Keratinocyte (primary cell): ENCODE measurements at regions not wholly inside any gene's neighbourhood (a gene's known extent, or its start where the extent isn't known, plus 50 kb on each side); places are given as distances from the start of the nearest gene placed in this dataset.

Experiments
- DNase-seq: peaks from one replicate; pipeline ENCODE4 v3.0.0-alpha.2; 2011; ENCODE audit warnings: low read depth, missing footprints, low spot score
- FAIRE-seq: peaks from 2 replicates; lab custom pipeline; 2011; peaks lifted over from hg19 to GRCh38; lab: Jason Lieb, UNC
- H2AFZ ChIP-seq: 2 replicates; pipeline ENCODE4 v1.6.0; 2012; ENCODE audit warnings: low read length, control low read depth, inconsistent platforms; ENCODE audit not compliant: control insufficient read depth
- H3K27ac ChIP-seq: 2 replicates; pipeline ENCODE4 v1.5.1; 2011; ENCODE audit warnings: low read length; ENCODE audit not compliant: control insufficient read depth, insufficient read depth
- H3K27me3 ChIP-seq: 3 replicates; pipeline ENCODE4 v1.6.0; 2011; ENCODE audit warnings: low read length; ENCODE audit not compliant: control insufficient read depth, insufficient read depth; ENCODE audit errors: extremely low read depth
- H3K36me3 ChIP-seq, 2 experiments: 2 replicates in 1 of 2; 3 replicates in 1 of 2; pipeline ENCODE4 v1.5.1; 2011; ENCODE audit warnings: low read length in 2 of 2, mild to moderate bottlenecking in 1 of 2; ENCODE audit not compliant: control insufficient read depth in 2 of 2, insufficient read depth in 2 of 2; ENCODE audit errors: extremely low read depth in 1 of 2
- H3K4me1 ChIP-seq: 3 replicates; pipeline ENCODE4 v1.5.1; 2011; ENCODE audit warnings: low read length; ENCODE audit not compliant: control insufficient read depth, insufficient read depth; ENCODE audit errors: extremely low read depth
- H3K4me2 ChIP-seq: 3 replicates; pipeline ENCODE4 v1.6.0; 2011; ENCODE audit warnings: low read depth, low read length; ENCODE audit not compliant: control insufficient read depth, insufficient read depth; ENCODE audit errors: extremely low read depth
- H3K4me3 ChIP-seq, 3 experiments: fragments of 200-600 bp in 1 of 3; sonication (generic) in 1 of 3; 2 replicates in 2 of 3; 3 replicates in 1 of 3; pipeline ENCODE4 v1.5.1; 2011 to 2016; ENCODE audit warnings: low read length in 3 of 3, mild to moderate bottlenecking in 3 of 3, control low read depth in 2 of 3, inconsistent platforms in 1 of 3, low read depth in 1 of 3, mixed read lengths in 1 of 3, mixed run types in 1 of 3, moderate library complexity in 1 of 3; ENCODE audit not compliant: control insufficient read depth in 2 of 3, insufficient read depth in 2 of 3; ENCODE audit errors: extremely low read depth in 1 of 3
- H3K79me2 ChIP-seq: 2 replicates; pipeline ENCODE4 v1.6.0; 2012; ENCODE audit warnings: low read length; ENCODE audit not compliant: control insufficient read depth, insufficient read depth
- H3K9ac ChIP-seq: 3 replicates; pipeline ENCODE4 v1.6.0; 2011; ENCODE audit warnings: low read length; ENCODE audit not compliant: control insufficient read depth, insufficient read depth; ENCODE audit errors: extremely low read depth
- H3K9me1 ChIP-seq: 3 replicates; pipeline ENCODE4 v1.6.0; 2011; ENCODE audit warnings: low read length; ENCODE audit not compliant: control insufficient read depth, insufficient read depth; ENCODE audit errors: extremely low read depth
- H3K9me3 ChIP-seq: 2 replicates; pipeline ENCODE4 v1.5.1; 2012; ENCODE audit warnings: low read depth, low read length; ENCODE audit not compliant: control insufficient read depth
- H4K20me1 ChIP-seq: 3 replicates; pipeline ENCODE4 v1.6.0; 2011; ENCODE audit warnings: low read length; ENCODE audit not compliant: control insufficient read depth, insufficient read depth; ENCODE audit errors: extremely low read depth
- CTCF ChIP-seq, 3 experiments: IDR thresholded peaks in 1 of 3; conservative IDR thresholded peaks in 1 of 3; optimal IDR thresholded peaks in 1 of 3; 2 replicates in 2 of 3; 3 replicates in 1 of 3; pipeline versions ENCODE3 to v1.5.1; 2011; ENCODE audit warnings: low read length in 3 of 3, mild to moderate bottlenecking in 3 of 3, moderate library complexity in 2 of 3, control low read depth in 1 of 3, inconsistent platforms in 1 of 3; ENCODE audit not compliant: insufficient read depth in 2 of 3; ENCODE audit errors: extremely low read depth in 1 of 3
- EZH2 ChIP-seq: IDR thresholded peaks from one replicate; pipeline ENCODE4 v1.6.1; 2012; ENCODE audit warnings: inconsistent platforms, mild to moderate bottlenecking, low read length, moderate library complexity
- dilution Hi-C: fragments of 300-500 bp; cut with MboI; formaldehyde crosslinking; loops from one replicate; pipeline ENCODE4 v1.7.0; 2020; ENCODE audit warnings: low sequenced_read_pairs; ENCODE audit not compliant: extremely low pct_ligation_motif_present

- no peaks in the 10 kb centered on the region for H3K4me1 ChIP-seq
- H3K27me3 ChIP-seq, result no peaks in the 10 kb centered on the region
- DNase-seq, result no peak
- H3K9ac ChIP-seq, result no peak overlapping the region
- no peak overlapping the region for H3K4me3 ChIP-seq
- dilution Hi-C loops, result no loop called here
- H4K20me1 ChIP-seq, result no peaks in the 10 kb centered on the region
- no peaks in the 10 kb centered on the region for H3K36me3 ChIP-seq
- no peaks in the 10 kb centered on the region for H3K9me1 ChIP-seq
- no peak for TF ChIP-seq CTCF (optimal IDR thresholded peaks at IDR 0.05 in 1 of 3, IDR thresholded peaks at IDR 0.05 in 1 of 3, conservative IDR thresholded peaks at IDR 0.05 in 1 of 3; ENCODE audit: extremely low read depth in 1 of 3, insufficient read depth in 2 of 3, low read length in 3 of 3)
- no peak for TF ChIP-seq EZH2
- no peak overlapping the region for H3K27ac ChIP-seq
- H3K79me2 ChIP-seq, result no peaks in the 10 kb centered on the region
- no peak overlapping the region for H3K4me2 ChIP-seq
- FAIRE-seq, result no peak
- no peak overlapping the region for H2AFZ ChIP-seq
- no peaks in the 10 kb centered on the region for H3K9me3 ChIP-seq
Observed at GRCh38 chr5:29889051-29889450, 1304.4 kb upstream of the CDH6 start.

GRCh38 chr5:29885595-29885994 is 1307.9 kb upstream of the CDH6 start:
- TF ChIP-seq CTCF (optimal IDR thresholded peaks at IDR 0.05 in 1 of 3, IDR thresholded peaks at IDR 0.05 in 1 of 3, conservative IDR thresholded peaks at IDR 0.05 in 1 of 3; ENCODE audit: extremely low read depth in 1 of 3, insufficient read depth in 2 of 3, low read length in 3 of 3) (no peak), EZH2 (no peak)
- Histone ChIP-seq H2AFZ (no peak overlapping the region), H3K9me1 (no peaks in the 10 kb centered on the region), H3K4me1 (no peaks in the 10 kb centered on the region), H3K36me3 (no peaks in the 10 kb centered on the region), H3K4me2 (no peak overlapping the region), H3K27ac (no peak overlapping the region), H4K20me1 (no peaks in the 10 kb centered on the region), H3K9me3 (peaks cover 4% of the 10 kb centered on the region), H3K27me3 (no peaks in the 10 kb centered on the region), H3K9ac (no peak overlapping the region), H3K4me3 (no peak overlapping the region), H3K79me2 (no peaks in the 10 kb centered on the region)
- no peak for FAIRE-seq
- dilution Hi-C loops, result no loop called here
- DNase-seq, result no peak
